Stimulated activated CD4-positive, alpha-beta T cell treated with anti-CD3 and anti-CD28 coated beads, Interleukin-2, amount 100 ng/mL, for 24 hours (primary cell): ENCODE measurements at regions not wholly inside any gene's neighbourhood (a gene's known extent, or its start where the extent isn't known, plus 50 kb on each side); places are given as distances from the start of the nearest gene placed in this dataset.
"Not testable (repeated sequence)": the region's sequence is repeated elsewhere in the genome, so short reads cannot be mapped to it uniquely, and the experiment has no call there.

Experiments used
- DNase-seq, 2 donors: peaks; one replicate each; pipeline ENCODE4 v3.0.0-alpha.2; 2020

DNA sequence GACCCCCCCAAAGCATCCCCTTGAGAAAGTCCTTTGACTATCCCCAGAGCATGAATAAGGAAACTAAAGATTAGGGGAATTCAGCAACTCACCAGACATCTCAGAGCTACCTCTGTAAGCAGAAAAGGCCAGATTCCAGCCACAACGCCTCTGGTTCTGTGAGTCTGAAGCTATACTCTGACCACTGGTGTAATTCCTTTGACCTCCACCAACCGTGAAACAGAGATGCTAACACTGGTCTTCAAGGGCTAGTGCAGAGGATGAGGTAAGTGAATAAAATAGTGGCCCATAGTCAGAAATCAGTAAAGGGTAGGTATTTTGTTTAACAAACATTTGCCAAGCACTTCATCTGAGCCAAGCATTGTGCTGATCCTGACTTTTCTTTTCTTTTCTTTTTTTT lies 353.4 kb downstream of the NPIPA8 start:
- no peak for DNase-seq

DNA sequence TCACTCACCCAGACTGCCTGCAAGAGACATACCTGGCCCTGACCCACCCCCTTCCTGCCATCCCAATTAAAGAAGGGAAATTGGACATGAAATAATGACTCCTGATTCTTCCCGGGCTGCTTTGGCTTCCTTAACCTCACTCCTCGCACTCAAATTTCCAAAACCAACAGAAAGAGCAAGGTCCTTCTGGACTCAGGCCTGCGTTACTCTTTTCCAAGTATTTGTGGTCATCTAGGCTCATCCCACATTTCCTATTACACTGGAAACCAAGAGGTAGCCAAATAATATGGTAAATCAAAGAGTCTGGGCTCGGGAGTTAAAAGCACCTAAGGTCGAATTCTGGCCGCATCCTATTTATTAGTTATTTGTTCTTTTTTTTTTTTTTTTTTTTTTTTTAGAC lies 359.3 kb downstream of the NPIPA8 start:
- DNase-seq = no peak

GRCh38 chr16:17972460-17972943 lies 364.0 kb downstream of the NPIPA8 start:
- no peak for DNase-seq

DNA sequence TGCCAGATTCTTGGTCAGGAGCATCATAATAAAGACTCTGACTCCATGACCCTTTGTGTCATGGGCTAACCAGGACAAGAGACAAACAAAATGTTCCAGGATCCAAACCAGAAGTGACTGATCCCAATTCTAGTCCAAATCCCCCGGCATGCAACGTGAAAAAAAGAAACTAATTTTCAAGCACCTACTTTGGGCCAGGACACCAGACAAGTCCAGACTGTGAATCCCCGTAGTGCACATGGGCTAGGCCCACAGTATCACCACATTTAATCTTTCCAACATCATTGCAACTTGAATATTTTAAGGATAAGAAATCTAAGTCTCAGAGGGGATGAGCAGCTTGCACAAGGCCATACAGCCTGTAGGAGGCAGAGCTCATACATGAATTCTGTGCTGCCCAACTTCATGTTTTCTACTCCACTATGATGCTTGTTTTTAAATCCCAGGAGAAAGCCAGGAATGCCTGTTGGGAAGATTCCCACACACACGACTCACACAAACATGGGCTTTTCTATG lies 365.7 kb downstream of the NPIPA8 start:
- no peak for DNase-seq

DNA sequence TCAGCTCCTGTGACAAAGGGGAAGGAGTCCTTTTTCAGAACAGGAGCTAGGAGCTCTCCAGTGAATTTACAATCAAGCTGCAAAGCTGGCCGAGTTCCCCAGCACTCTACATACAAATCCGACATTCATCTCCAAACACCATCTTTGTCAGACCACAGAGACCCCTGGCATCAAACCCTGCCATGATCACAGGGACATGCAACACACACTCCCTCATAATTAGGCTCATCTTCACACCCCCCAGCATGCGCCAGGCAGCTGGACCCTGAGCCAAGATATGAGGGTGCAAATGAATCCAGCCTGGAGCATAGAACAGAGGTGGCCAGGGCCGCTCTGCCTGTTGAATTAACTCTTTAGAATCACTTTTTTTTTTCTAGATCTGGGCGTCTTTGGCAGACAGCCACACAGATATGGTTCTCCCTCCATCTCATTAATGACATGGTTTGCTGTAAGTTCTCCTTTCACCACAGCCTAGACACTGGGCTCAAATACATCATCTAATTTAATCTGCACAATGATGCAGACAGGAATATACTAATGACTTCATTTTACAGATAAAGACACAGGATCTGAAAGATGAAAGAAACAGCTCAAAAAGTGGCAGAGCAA lies 366.3 kb downstream of the NPIPA8 start:
- no peak for DNase-seq

- DNase-seq = no peak
Measured at GRCh38 chr16:17965133-17965900, 371.2 kb downstream of the NPIPA8 start.

DNA sequence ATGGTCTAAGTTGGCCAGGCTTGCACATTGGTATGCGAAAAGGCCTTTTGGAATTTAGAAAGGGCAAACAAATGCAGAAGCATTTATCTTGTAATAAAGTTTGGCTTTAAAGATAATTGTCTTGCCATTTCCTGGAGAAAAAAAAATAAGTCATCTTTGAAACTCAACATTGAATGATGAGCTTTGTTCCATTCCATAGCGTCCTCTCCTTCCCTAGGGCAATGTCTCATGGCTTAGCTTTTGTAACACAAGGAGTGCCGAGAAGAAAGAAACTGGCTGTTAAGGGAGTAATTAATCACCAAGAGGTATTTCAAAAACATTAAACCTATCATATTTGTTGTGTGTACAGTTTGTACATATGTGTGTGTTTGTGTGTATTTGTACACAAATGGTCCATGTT lies 372.3 kb downstream of the NPIPA8 start:
- no peak for DNase-seq

- DNase-seq = no peak
Measured at GRCh38 chr16:17963185-17963836, 373.2 kb downstream of the NPIPA8 start.

DNA sequence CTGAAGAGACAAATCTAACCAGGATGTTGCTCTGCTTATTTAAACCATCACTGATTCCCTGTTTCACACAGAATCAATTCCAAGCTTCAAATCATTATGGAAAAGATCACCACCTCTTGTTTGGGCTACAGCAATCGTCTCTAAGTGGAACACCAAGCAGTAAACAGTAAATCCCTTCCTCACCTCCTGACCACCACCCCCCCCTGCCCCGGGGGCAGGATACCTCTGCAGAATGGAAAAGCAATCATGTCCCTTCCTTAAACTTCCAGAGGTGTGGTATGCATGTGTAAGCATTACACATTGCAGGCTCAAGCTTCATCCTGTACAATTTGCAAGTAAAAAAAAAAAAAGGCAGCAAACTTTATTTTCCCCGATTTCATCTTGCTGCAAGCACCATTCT lies 373.8 kb downstream of the NPIPA8 start:
- DNase-seq = no peak

- DNase-seq = not testable (repeated sequence)
Measured at GRCh38 chr16:17961822-17962221, 374.7 kb downstream of the NPIPA8 start.

GRCh38 chr16:17951378-17951777 lies 385.2 kb downstream of the NPIPA8 start:
- no peak for DNase-seq

GRCh38 chr16:17949982-17950250 lies 386.6 kb downstream of the NPIPA8 start:
- DNase-seq = no peak

DNA sequence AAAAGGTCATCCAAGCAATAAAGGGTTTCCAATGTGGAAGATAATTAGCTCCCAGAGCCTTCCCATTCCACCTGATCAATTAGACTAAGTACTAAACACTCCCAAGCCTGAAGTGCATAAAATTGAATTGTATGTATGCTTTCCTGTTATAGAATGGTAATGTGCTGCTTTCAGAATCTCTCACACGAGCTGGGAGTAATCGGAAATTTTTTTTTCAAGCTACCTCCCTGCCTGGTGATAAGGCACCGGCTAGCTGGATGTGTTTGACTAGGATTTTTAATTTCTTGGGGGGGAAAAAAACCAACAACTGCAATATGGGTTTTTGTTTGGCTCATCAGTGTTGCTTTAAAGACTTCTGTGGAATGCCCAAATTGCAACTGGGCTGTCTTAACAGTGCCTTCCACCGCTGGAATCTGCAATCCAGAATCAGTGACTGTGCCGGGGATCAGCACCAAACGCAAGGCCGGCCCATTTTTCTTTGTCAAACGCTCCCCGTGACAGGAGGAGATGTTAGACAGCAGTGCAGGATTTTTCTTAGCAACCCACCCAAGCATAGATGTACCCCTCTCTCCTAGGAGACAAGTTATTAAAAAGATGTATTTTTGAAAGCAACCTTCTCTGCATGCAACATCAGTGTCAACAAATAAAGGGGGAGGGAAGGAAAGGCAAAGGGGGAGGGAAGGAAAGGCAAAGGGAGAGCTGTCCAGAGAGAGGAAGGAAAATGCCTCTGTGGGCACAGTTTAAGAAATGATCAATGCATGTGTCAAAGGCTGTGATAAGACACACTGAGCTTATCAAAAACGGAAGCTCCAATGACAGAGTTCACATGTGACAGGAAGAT lies 387.2 kb downstream of the NPIPA8 start:
- no peak for DNase-seq

GRCh38 chr16:17947637-17948036 lies 388.9 kb downstream of the NPIPA8 start:
- DNase-seq = no peak

GRCh38 chr16:17947165-17947564 lies 389.4 kb downstream of the NPIPA8 start:
- no peak for DNase-seq

GRCh38 chr16:17945080-17945601 lies 391.4 kb downstream of the NPIPA8 start:
- no peak for DNase-seq

GRCh38 chr16:17944345-17944744 lies 392.2 kb downstream of the NPIPA8 start:
- no peak for DNase-seq

- DNase-seq = no peak
Measured at GRCh38 chr16:17942067-17942466, 394.5 kb downstream of the NPIPA8 start.

- DNase-seq = no peak
Measured at GRCh38 chr16:17940584-17941364, 395.8 kb downstream of the NPIPA8 start.

- DNase-seq = no peak
Measured at GRCh38 chr16:17939723-17940122, 396.8 kb downstream of the NPIPA8 start.

GRCh38 chr16:17939122-17939536 lies 397.4 kb downstream of the NPIPA8 start:
- no peak for DNase-seq

DNA sequence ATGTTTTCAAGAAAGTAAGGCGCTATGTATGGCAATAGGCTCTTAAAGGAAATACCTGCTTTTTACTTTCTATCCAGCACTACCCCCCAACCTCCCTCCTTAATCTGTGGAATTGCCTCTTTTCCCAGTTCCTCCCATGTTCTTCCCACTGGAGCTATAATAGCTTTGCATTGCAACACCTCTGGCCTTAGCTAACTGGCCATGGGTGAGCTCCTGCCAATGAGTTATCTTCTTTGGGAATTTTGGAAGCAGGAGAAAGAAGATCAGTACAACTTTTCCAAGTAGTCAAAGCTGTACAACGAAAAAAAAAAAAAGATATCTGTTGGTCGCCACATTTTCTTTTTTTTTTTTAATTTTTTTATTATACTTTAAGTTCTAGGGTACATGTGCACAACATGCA lies 398.0 kb downstream of the NPIPA8 start:
- DNase-seq = no peak
